GM21360 (cell line): ENCODE measurements at regions not wholly inside any gene's neighbourhood (a gene's known extent, or its start where the extent isn't known, plus 50 kb on each side); places are given as distances from the start of the nearest gene placed in this dataset.
"Not testable (repeated sequence)": the region's sequence is repeated elsewhere in the genome, so short reads cannot be mapped to it uniquely, and the experiment has no call there.

Experiments used
- ATAC-seq: cut with Tn5 transposase; IDR thresholded peaks from one replicate; pipeline ENCODE4 v1.9.1; 2021; ENCODE audit warnings: mild to moderate bottlenecking, moderate library complexity; ENCODE audit not compliant: unreplicated experiment

GRCh38 chr13:21261487-21262216 is 85.2 kb downstream of the MRPL57 start:
- ATAC-seq: not testable (repeated sequence)

- not testable (repeated sequence) for ATAC-seq
Observed at GRCh38 chr13:21263909-21264308, 87.5 kb downstream of the MRPL57 start.

GRCh38 chr13:21268485-21268884 is 92.0 kb downstream of the MRPL57 start:
- not testable (repeated sequence) for ATAC-seq

GRCh38 chr13:21272439-21272838 is 96.0 kb downstream of the MRPL57 start:
- not testable (repeated sequence) for ATAC-seq

- ATAC-seq: not testable (repeated sequence)
Observed at GRCh38 chr13:21274457-21274856, 98.0 kb downstream of the MRPL57 start.

GRCh38 chr13:21282065-21282464 is 105.6 kb downstream of the MRPL57 start:
- no peak for ATAC-seq

- no peak for ATAC-seq
Observed at GRCh38 chr13:21287331-21287907, 111.0 kb downstream of the MRPL57 start.

- no peak for ATAC-seq
Observed at GRCh38 chr13:21289475-21289874, 113.0 kb downstream of the MRPL57 start.

GRCh38 chr13:21290442-21291002 is 114.1 kb downstream of the MRPL57 start:
- ATAC-seq: not testable (repeated sequence)

- ATAC-seq: no peak
Observed at GRCh38 chr13:21291840-21292239, 115.4 kb downstream of the MRPL57 start.

GRCh38 chr13:21296991-21297390 is 120.5 kb downstream of the MRPL57 start:
- ATAC-seq: peak; percentile 38

- no peak for ATAC-seq
Observed at GRCh38 chr13:21297447-21297846, 121.0 kb downstream of the MRPL57 start.

- ATAC-seq: peak; percentile 86
Observed at GRCh38 chr13:21297914-21298831, 121.7 kb downstream of the MRPL57 start.

- no peak for ATAC-seq
Observed at GRCh38 chr13:21304256-21304655, 127.8 kb downstream of the MRPL57 start.

- ATAC-seq: not testable (repeated sequence)
Observed at GRCh38 chr13:21306300-21307073, 130.0 kb downstream of the MRPL57 start.

GRCh38 chr13:21307158-21307557 is 130.7 kb downstream of the MRPL57 start:
- ATAC-seq: not testable (repeated sequence)

- ATAC-seq: no peak
Observed at GRCh38 chr13:21308906-21309305, 132.4 kb downstream of the MRPL57 start.

- no peak for ATAC-seq
Observed at GRCh38 chr13:21309542-21310172, 133.2 kb downstream of the MRPL57 start.

- no peak for ATAC-seq
Observed at GRCh38 chr13:21310220-21310619, 133.8 kb downstream of the MRPL57 start.

- ATAC-seq: not testable (repeated sequence)
Observed at GRCh38 chr13:21314976-21315375, 138.5 kb downstream of the MRPL57 start.
